GM21717 (cell line): ENCODE measurements at regions not wholly inside any gene's neighbourhood (a gene's known extent, or its start where the extent isn't known, plus 50 kb on each side); places are given as distances from the start of the nearest gene placed in this dataset.
"Not testable (repeated sequence)": the region's sequence is repeated elsewhere in the genome, so short reads cannot be mapped to it uniquely, and the experiment has no call there.

Source experiments
- ATAC-seq: cut with Tn5 transposase; IDR thresholded peaks from one replicate; pipeline ENCODE4 v1.9.1; 2021; ENCODE audit warnings: mild to moderate bottlenecking, moderate library complexity; ENCODE audit not compliant: unreplicated experiment

DNA sequence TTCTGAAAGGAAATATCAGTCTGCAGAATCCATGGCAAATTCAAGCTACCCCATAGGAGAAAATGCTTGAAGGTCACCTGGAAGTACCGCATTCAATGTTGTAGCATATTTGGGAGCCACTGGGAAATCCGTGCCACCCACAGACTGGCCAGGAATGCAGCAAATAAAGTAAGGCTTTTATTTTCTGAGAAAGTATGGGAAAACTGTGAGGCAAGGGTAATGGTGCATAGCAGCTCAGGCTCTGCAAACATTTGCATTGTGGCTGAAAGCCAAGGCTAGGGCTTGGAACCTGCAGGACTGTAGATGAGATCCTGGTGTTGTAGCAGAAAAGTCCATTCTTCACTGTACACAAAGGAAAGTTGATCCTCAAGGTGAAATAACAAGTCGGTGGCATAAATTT is 450.9 kb upstream of the NR3C2 start:
- no peak for ATAC-seq

DNA sequence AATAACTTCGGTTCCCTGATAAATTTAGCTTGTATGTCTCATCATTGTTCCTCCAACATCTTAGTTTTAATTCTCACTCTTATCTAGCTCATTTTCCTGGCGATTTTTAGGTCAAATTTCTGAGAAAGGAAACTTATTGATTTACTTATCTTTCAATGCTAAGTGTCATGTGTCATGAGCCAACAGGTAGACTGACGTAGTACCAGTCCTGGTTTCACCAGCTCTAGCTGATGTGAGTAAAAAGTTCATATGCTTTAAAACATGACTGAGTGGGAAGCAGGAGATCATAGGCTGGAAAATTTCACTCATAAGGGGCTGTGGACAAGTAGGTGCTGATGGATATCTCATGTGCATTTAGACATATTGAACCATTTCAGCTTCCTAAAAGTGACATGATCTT is 441.7 kb upstream of the NR3C2 start:
- no peak for ATAC-seq

DNA sequence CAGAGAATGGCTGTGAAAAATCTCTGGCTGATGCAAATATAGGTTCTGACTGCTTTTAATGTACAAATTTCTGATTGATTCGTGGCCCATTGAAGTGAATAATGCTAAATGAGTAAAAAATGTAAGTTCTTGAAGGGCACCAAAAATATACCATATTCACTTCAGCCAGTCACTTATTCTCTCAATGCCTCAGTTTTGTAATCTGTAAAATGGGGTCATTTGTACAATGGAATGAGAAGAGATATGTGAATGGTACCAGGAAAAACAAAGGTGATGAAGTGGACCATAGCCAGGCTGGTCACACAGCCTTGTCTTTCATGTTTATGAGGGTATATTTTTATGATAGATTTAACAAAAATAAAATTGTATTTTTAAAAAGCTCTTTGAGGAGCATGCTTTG is 441.2 kb upstream of the NR3C2 start:
- no peak for ATAC-seq

DNA sequence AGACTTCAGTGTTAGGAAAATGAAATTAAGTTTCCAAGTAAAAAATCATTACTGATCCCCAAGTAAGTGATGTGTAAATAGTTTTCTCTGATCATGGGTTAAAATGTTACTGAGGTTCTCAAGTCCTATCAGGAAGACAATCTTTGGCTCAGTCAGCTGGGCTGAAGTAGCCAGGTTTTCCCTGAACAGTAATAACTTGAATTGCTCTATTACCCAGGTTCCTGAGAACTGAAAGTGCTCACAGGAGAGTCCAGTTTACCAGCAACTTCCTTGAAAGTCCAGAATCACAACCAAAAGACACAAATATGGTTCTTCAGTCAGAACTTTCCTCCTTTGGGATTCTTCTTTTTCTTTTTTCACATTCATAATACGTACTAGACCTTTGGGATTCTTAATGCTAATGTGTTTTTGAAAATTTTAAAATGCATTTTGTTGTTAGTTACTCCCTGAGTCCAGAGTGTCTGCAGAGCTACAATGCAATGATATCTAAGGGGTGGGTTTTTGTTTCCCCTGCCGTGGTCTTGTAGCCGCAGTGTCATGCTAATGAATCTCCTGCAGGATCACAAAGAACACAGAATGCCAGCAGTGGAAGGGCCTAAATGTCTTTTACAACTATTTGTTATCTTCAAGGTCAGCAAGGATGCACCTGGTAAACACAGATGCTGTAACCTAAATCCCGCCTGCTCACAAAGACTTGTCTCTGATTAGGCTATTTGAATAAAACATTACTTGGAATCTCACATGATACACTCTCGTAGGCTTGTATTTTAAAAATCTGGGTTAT is 439.8 kb upstream of the NR3C2 start:
- ATAC-seq = no peak

DNA sequence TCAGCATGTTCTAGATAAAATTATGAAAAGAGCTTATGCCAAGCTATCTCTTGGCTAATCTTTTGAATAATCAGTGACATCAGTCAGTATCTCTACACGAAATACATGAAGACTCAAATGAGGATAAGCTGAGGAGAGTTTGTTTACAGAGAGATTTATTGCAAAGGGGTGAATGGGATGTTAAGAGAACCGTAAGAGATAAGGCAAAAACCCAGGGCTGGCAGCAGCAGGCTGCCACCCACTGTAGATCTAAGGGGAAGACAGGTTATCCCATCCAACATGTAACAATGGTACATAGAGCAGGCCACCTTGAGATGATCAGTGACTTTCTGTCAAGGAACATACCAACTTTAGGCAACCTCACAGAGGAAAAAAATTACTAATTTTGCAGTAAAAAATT is 432.1 kb upstream of the NR3C2 start:
- ATAC-seq = no peak

DNA sequence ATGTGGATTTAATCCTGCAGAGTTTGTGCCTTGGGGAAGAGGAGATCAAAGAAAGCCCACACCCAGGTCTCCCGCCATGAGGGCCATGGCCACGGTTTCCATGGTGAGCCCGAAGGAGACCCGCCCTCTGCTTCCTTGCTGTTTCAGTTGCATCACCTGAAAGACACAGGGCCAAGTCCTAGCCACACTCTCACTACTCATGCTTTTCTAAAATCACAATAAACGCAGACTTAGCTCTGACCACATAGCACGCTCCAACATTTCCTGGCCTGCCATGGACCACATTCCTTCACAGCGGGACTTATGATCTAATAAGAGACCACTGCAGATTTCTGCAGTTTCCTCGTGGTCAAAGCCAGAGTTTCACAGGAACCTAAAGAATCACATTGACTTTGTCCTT is 426.0 kb upstream of the NR3C2 start:
- ATAC-seq = no peak

DNA sequence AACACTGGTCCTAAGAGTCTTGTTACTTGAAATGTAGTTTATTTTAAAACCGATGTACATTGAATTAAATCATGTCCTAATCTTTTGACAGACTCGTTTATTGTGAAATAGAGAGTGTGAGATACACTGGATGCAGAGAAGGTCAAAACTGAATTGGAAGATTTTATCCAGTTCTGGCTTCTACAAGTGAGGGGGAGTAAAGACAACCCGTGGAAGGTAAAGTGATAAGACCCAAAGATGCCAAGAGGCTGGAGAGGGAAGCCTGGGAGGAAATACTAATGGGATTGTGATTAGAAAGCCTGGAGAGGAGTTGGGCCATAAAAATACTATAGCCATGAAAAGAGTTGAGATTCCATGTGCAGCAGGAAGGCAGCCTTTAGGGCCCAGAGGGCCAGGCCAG is 424.5 kb upstream of the NR3C2 start:
- no peak for ATAC-seq

DNA sequence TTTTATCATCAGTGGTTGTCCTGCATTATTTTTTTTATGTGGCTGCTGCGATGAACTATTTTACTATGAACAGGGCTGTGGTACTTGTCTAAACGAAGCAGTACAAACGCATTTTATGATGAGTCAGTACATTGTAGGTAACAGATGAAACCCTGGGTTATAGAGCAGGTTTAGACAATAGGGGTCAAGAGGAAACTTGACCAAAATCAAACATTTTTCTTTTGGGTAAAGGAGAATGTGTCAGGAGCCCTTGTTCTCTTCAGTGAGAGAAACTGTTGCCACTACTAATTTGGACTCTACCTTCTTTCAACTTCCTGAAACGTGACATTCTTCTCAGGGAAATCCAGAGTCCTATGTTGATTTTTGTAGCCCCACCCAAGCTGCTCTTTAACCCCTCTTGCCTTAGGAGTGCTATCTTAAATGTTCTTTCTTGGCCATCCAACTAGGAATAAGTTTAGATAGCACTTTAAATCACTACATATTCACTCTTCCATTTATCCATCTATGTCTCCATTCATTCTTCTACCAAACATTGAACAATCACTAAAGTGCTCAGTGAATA is 415.8 kb upstream of the NR3C2 start:
- ATAC-seq = no peak

DNA sequence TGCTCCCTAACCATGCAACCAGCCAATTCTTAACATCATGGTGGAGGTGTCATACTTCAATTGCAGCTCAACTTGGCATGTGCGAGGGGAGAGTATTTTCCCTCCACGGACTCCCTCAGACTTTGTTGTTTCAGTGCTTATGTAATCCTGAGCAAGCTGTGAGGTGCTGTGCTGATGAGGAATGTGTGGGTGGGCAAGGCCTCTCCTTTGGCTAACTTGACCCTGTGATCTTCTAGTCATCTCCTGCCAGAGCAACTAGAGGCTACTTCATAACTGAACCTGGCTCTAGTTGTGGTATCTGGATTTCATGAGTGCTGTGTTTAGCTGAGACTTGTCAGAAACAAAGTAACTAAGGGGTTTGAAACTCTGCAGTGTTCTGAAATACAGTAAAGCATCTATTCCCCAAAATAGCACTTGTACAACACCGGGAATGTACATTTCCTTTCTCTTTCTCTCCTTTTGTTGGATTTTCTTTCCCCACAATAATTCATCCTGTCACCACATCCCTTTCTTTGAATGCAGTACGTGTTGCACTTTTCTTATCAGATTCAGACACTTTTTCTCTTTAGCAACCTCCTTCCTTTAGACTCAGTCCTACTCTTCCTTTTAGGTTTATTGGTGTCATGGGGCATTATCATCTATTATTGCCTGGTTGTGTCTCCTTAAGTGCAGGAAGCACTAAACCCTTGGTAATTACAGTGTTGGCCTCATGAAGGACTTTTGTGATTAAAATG is 415.2 kb upstream of the NR3C2 start:
- no peak for ATAC-seq

DNA sequence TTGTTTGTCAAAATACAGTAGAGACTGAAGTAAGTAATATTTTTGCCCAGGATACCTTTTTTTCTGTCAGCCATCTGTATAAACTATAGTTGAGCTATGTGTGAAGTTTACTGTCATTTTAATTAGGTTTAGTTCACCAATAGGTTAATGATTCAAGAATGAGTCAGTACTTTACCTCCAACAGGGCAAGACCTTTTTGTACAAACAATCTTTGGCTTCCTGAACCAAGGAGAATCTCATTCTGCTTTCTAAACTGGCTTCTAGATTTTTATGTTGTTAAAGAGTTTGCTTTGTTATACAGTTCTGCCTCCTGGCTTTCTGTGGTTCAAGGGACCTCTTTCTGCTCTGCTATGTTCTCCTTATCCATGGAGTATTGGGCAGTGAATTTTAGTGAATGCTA is 412.0 kb upstream of the NR3C2 start:
- no peak for ATAC-seq

DNA sequence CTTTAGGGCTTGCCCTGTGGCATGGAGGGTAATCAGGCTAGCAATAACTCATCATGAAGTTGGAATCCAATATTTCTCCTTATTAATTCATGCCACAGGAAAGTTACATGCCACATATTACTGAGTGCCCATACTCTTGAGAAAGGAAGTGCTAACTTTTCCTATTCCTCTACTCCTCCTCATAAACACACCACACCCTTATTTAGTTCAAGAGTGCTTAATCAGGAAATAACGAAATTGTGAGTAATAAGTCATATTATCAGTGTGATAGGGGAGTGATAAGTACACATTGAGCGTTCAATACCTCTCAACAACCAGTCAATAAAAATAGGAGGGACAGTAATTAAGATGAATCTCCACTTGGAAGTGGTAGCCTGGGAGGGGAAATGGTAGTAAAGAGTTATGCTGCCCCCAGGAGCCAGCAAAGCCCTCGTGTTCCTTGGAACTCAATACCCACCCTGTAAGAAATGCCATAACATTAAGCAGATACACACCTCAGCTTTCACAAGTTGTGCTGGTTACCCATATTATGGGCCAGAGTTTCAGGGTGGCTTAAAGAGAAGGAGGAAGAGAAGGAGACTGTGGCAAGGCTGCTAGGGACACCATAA is 410.0 kb upstream of the NR3C2 start:
- ATAC-seq = no peak

DNA sequence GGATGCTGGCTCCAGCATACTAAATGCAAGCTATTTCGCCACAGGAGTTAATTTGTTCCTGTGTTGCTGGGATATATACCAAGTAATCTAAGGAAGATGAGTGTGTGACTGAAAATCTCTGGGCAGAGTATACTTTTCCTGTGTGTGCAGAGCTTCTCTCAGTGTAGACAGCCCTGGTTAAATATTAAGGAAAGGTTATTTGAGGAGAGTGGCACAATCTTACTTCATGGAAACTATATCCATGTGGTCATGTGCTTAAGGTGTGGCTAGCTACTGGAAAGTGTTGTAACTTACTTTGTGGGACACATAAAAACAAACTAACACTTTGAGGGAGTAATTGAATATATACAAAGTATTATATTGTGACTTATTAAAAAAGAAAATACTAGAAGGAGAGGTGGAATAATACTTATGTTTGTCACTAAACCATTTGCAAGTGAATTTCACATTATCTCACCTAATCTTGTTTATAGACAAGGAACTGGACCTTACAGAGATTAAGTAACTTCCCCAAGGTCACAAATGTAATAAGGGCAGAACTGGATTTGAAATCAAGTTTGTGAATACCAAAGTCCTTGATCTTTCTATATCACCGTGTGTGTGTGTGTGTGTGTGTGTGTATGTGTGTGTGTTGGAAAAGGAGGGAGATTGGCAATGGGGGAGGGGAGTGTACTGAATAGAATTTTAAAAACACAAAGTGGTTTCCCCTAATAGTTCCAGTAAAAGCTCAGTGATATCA is 408.2 kb upstream of the NR3C2 start:
- ATAC-seq = no peak

DNA sequence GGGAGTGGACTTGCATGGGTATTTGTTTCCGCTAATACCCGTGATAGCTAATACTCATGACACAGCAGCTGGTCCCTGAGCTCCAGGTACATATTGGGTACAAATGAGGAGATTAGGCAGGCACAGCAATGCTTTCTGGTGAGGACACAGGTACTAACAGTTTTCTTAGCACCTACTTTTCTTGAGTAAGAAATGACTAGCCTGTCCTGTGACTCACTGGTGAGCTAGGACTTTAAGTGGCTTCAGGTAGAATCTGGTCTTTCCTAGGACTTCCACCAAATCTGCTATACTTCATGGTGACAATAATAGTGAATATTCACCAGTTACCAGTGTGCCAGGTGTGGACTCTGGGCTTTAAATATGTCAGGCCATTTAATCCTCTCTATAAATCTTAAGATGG is 407.4 kb upstream of the NR3C2 start:
- no peak for ATAC-seq

DNA sequence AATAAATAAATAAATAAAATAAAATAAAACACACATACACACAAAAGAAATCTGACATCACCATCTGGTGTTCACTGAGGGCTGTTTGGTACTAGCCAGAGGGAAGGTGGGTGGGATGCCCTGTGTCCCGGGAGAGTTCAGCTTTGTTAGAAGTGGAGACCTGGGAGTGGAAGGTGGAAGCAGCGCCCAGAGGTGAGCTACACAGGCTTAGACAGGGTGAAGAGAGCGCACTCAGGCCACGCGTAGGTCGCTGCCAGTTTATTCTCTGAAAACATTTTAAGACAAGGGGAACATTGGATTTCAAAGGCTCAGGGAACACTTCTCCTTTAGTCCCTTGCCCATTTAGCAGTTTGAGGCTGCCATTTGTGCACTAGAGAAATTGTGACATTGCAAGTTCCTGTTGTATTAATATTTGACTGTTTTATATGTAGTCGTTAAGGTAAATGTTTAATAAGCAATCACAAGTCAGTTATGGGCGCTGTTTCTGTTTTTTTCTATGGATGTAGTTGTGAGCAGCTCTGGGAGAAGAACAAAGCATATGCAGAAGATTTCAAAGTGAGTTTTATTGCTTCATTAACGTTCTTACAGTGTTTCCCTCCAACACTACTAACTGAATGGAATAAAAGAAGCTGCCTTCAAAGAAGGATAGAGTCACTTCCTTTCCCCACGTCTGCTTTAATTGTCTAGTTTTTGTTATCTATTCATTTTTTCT is 405.5 kb upstream of the NR3C2 start:
- no peak for ATAC-seq

DNA sequence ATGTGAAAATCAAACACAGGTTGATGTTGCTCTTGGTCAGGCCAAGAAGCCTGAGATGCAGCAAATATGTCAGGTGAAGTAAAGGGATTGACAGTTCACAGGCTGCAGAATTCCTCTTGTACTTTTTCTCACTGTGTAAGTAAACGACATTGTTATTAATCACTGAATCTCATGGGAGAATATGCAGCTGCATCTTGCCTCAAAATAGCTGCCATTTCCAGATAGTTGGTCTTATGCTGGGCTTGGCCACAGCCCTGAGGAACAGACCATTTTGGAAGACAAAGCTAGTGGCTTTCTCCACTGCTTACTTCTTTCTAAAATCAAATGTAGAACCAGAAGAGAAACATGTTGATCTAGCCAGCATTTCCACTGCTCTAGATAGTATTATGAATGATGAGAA is 403.4 kb upstream of the NR3C2 start:
- no peak for ATAC-seq

DNA sequence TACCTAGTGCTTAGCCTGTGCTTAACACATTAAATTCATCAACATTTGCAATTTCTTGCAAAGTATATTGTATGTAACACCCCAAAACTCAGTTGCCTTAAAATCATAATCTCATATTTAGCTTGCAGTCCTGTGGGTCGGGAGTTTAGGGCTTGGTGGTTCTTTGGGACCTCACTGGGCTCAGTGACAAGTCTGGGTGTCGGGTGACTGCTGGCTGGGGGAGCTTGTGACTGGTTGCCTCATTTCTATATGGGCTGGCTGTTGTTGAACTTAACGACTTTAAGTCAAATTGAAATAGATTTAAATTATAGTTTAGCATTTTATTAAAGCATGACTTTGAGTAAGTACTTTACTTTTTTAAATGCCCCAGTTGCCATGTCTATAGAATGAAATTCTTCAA is 401.4 kb upstream of the NR3C2 start:
- ATAC-seq = no peak

DNA sequence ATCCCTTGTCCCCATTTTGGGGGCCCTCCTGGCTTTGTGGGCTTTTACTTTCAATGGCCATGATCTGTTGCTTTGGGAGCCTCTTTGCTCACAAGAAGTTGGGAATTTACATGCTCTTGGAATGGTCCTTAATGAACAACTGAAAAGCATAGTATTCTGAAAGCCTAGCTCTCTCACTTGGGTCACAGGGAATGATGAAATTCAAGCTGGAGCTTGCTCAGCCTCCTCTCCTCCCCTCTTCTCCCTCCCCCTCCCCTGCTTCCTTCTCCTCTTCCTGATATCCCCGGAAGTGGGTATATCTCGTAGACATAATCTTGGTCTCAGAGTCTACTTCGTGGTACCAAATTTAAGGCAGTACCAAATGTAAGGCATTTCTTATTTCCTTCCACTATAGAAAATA is 400.6 kb upstream of the NR3C2 start:
- ATAC-seq = no peak

DNA sequence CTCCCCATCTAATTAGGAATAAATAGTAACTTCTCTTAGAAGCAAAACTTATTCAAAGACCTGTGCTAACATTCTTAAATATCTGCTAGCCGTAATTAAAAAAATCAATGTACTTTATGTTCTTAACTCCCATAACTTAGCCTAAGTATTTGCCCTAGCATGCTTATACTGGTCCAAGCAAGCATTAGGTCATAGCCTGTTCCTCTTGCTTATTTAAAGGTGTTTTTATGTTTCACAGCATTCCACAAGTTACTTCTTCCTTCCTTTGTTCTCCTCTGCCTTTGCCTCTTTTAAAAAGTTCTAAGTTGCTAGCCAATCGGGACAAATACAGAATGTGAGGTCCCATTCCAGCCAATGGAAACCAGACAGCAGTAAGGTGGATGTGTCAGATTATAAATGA is 395.4 kb upstream of the NR3C2 start:
- not testable (repeated sequence) for ATAC-seq

DNA sequence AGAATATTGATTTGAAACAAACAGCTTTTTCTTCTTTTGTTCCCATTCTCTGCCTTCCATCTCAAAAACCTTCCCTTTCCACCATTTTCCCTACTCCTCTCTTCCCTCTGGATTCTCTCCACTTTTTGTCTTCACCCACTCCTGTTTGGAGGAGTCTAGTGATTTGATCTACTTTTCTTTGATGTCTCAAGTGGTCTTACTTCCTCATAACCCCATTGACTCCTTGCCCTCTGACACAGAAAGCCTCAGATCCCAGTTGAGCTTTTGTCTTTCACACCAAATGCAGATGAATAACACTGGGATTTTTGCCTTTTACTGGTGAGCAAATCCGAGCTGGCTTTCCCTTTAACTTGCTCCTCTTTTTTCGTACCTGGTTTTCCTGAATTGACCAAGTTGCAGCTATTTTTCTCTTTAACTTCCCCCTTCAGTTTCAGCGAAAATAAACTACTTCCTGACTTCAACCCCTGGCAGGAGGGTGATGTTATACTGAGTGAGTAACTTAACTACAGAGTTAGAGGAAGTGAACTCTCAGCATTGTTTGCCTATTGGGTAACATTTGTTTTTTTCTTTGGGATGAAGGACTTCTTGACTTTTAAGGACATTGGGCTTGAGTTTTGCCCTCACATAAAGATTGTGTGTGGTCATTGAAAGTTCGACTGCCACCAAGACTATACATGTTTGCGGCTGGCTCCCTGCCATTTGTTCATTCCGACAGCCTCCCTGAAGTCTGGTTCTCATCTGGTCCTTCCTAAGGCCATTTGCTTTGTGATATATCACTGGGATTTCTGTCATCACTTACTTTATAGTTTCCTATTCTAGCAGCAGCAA is 392.8 kb upstream of the NR3C2 start:
- no peak for ATAC-seq

DNA sequence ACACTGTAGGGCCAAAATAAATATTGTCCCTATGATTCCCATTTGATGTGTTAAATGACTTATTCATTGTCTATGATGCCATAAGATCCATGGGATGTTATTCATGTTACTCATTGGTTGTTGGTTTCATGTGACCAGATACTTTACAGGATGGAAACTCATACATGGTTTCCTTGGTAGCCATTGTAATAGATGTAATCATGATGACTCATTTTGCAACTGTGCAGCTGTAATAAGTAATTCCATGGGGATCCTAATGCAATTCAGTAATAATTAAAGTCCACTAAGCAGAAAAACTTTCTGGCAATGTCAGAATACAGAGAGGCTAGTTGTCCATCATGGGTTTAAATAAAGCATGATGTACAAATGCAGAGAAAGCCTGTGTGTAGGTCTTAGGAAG is 389.7 kb upstream of the NR3C2 start:
- no peak for ATAC-seq
